DMS53 treated with DMSO at 0.1 percent for 48 hours (cell line): ENCODE measurements at regions not wholly inside any gene's neighbourhood (a gene's known extent, or its start where the extent isn't known, plus 50 kb on each side); places are given as distances from the start of the nearest gene placed in this dataset.
"Not testable (repeated sequence)": the region's sequence is repeated elsewhere in the genome, so short reads cannot be mapped to it uniquely, and the experiment has no call there.

Experiments
- DNase-seq: peaks from one replicate; lab custom pipeline; 2025; ENCODE audit not compliant: unreplicated experiment; lab: John Stamatoyannopoulos, UW

- not testable (repeated sequence) for DNase-seq
These were observed 438.0 kb downstream of the RPIA start for GRCh38 chr2:89129440-89129839.

GRCh38 chr2:89130665-89131308, 439.3 kb downstream of the RPIA start:
- DNase-seq, result not testable (repeated sequence)

- DNase-seq, result not testable (repeated sequence)
These were observed 451.5 kb downstream of the RPIA start for GRCh38 chr2:89142959-89143358.

- DNase-seq, result not testable (repeated sequence)
These were observed 453.9 kb downstream of the RPIA start for GRCh38 chr2:89145342-89145741.

DNA sequence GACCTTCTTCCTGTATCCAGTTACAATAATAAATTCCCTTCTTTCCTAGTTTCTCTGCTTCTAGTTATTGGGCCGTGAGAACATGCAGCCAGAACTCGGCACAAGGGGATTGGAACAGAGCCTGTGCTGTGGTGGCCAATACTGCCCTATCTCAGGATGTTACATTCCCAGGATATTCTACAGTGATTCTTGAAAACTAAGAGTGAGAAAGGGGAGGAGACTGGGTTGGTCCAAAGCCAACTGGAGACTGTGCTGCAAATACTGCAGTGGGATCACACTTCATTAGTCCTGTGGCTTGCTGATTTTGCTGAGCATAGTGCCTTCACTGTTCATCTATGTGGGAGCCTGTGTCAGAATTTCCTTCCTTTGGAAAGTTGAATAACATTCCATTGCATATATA, 456.8 kb downstream of the RPIA start:
- DNase-seq, result not testable (repeated sequence)

GRCh38 chr2:89151699-89152098, 460.2 kb downstream of the RPIA start:
- not testable (repeated sequence) for DNase-seq

- not testable (repeated sequence) for DNase-seq
These were observed 461.0 kb downstream of the RPIA start for GRCh38 chr2:89152501-89152900.

DNA sequence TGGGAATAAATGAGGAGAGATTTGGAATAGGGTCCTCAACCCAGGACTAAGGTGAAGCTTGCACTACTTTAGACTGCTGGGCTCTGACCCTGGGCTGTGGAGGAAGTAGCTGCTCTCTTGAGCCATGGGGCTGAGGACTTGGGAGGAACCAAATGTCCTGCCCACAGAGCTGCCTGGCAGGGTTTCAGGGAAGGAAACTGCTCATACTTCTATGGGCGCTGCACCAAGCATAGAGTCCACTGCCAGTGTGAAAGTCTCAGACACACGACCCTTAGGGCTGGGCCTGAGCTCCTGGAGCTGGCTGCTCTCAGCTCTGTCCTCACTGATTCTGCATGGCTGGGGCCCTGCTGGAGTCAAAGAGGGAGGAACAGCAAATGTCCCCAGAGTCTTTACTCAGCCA, 461.7 kb downstream of the RPIA start:
- DNase-seq, result not testable (repeated sequence)

- DNase-seq, result not testable (repeated sequence)
These were observed 462.8 kb downstream of the RPIA start for GRCh38 chr2:89154247-89154682.

- DNase-seq, result not testable (repeated sequence)
These were observed 468.8 kb downstream of the RPIA start for GRCh38 chr2:89160306-89160705.

DNA sequence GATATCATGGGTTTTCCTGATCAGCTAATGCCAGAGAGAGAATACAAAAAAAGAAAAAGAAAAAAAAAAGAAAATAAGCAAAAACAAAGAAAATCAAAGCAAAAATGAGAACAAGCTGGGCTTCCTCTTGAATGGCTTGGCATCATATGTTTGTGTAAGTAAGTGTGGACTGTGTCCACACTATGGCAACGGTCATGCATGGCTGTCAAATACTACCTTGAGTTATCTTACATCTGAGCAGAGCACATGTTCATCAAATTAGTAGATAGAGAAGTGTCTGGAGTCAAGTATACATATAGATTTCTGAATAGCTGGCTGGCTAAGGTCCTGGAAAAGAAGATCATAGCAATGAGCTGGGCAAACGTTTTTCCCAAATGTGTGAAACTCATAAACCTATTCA, 470.2 kb downstream of the RPIA start:
- DNase-seq, result not testable (repeated sequence)

GRCh38 chr2:89170506-89171173, 479.2 kb downstream of the RPIA start:
- DNase-seq, result not testable (repeated sequence)

DNA sequence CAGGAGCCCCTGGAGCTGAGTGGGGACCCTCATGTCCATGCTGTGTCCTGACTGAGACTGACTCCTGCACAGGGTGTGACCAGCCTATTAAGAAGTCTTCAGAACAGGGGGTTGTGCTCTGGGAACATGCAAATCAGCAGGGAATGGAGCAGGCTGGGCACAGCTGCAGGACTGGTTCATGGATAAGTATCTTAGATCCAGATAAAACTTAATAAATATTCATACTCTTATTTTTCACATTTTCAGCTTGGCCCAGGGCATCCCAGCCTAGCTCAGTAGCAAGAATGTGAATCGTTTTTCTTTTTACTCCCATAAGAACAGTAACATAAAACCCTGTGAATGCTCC, 479.7 kb downstream of the RPIA start:
- DNase-seq, result not testable (repeated sequence)

GRCh38 chr2:89177004-89177403, 485.5 kb downstream of the RPIA start:
- DNase-seq, result not testable (repeated sequence)

GRCh38 chr2:89182221-89182620, 490.7 kb downstream of the RPIA start:
- DNase-seq, result not testable (repeated sequence)

- not testable (repeated sequence) for DNase-seq
These were observed 493.3 kb downstream of the RPIA start for GRCh38 chr2:89184746-89185145.

- DNase-seq, result not testable (repeated sequence)
These were observed 504.3 kb downstream of the RPIA start for GRCh38 chr2:89195636-89196251.

GRCh38 chr2:89196719-89197118, 505.2 kb downstream of the RPIA start:
- DNase-seq, result not testable (repeated sequence)

GRCh38 chr2:89198026-89198425, 506.6 kb downstream of the RPIA start:
- not testable (repeated sequence) for DNase-seq

DNA sequence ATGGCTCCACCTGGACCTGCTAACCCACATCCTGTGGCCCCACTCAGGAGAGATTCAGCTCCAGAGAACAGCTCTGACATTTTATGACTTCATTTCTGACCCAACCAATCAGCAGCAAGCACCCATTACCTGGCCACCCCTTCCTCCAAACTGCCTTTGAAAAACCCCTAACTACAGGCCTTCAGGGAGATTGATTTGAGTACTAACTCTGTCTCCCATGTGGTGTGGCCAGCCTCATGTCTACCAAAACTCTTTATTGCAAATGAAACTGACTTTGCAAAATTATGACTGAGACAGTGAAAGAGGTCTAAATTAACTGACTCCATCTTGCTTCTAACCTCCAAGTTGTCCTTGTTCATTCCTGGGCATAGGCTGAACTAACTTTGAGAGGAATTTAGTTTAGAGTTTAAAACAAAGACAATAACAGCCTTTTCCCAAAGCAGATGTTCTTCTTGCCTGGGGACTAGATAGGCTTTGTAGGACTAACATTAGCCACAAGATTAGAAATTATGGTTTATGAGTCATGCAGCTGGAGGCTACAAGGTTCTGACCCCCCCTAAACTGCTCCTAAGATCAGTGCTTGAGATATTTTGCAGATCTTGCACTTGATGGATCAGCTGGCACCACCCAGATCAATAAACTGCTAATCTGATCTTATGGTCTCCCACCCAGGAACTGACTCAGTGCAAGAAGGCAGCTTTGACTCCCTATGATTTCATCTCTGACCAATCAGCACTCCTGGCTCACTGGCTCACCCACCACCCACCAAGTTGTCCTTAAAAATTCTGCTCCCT, 508.2 kb downstream of the RPIA start:
- not testable (repeated sequence) for DNase-seq

DNA sequence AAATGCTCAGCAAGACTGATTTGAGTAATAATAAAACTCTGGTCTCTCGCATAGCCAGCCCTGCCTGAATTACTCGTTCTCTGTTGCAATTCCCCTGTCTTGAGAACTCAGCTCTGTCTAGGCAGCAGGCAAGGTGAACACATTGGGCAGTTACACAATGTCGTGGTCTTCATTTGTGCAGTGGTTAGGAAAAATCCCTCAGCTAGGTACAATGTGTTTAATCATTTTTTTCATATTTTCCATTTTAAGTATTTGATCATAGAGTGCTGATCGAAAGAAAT, 508.7 kb downstream of the RPIA start:
- DNase-seq, result not testable (repeated sequence)
